Esophagus muscularis mucosa (tissue), 3 donors: ENCODE measurements at regions not wholly inside any gene's neighbourhood (a gene's known extent, or its start where the extent isn't known, plus 50 kb on each side); places are given as distances from the start of the nearest gene placed in this dataset.

ENCODE experiments used
- POLR2AphosphoS5 ChIP-seq, 2 donors: sonication (generic); formaldehyde crosslinking; IDR thresholded peaks; one replicate each; pipeline ENCODE4 v1.6.1; 2017; ENCODE audit warnings: antibody characterized with exemption in 2 of 2
- TF ChIP-seq, protein P1 (sequence below), 3 experiments: fragments of 200-600 bp in 2 of 3; fragments of 450-650 bp in 1 of 3; sonication (generic) in 2 of 3; IDR thresholded peaks; one replicate each; pipeline ENCODE4 v1.5.1; 2017 to 2019; ENCODE audit warnings: antibody characterized with exemption in 3 of 3, mild to moderate bottlenecking in 2 of 3, moderate library complexity in 1 of 3

DNA sequence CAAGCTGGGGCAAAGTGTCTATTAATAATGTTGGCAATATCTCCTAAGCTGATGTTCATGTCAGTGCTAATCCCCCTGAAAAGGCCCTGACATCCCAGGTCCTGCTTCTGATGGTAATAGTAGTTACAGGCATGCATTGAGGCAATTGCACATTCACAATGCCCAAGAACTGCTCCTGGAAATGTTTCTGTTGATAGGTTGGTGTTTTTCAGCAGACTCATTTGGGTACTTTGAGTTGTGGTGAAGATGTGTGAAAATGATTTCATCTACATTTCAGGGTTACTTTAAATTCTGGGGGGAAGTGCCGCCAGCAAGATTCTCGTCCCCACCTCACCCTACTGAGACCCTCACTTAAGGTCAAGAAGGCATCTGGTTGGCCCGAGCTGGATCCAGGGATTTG, 92.9 kb downstream of the BBS10 start:
- TF ChIP-seq, protein P1, sequence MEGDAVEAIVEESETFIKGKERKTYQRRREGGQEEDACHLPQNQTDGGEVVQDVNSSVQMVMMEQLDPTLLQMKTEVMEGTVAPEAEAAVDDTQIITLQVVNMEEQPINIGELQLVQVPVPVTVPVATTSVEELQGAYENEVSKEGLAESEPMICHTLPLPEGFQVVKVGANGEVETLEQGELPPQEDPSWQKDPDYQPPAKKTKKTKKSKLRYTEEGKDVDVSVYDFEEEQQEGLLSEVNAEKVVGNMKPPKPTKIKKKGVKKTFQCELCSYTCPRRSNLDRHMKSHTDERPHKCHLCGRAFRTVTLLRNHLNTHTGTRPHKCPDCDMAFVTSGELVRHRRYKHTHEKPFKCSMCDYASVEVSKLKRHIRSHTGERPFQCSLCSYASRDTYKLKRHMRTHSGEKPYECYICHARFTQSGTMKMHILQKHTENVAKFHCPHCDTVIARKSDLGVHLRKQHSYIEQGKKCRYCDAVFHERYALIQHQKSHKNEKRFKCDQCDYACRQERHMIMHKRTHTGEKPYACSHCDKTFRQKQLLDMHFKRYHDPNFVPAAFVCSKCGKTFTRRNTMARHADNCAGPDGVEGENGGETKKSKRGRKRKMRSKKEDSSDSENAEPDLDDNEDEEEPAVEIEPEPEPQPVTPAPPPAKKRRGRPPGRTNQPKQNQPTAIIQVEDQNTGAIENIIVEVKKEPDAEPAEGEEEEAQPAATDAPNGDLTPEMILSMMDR (IDR thresholded peaks at IDR 0.05), result no peak
- TF ChIP-seq POLR2AphosphoS5 (IDR thresholded peaks at IDR 0.05), result no peak
